GM12892 (cell line): ENCODE measurements at regions not wholly inside any gene's neighbourhood (a gene's known extent, or its start where the extent isn't known, plus 50 kb on each side); places are given as distances from the start of the nearest gene placed in this dataset.

Experiments
- POLR2A ChIP-seq: IDR thresholded peaks from 2 replicates; pipeline ENCODE4 v1.6.1; 2011; ENCODE audit warnings: low read depth, low read length, control low read depth
- POLR2AphosphoS5 ChIP-seq: IDR thresholded peaks from 2 replicates; pipeline ENCODE4 v1.6.1; 2011; ENCODE audit warnings: low read depth, low read length, control low read depth

DNA sequence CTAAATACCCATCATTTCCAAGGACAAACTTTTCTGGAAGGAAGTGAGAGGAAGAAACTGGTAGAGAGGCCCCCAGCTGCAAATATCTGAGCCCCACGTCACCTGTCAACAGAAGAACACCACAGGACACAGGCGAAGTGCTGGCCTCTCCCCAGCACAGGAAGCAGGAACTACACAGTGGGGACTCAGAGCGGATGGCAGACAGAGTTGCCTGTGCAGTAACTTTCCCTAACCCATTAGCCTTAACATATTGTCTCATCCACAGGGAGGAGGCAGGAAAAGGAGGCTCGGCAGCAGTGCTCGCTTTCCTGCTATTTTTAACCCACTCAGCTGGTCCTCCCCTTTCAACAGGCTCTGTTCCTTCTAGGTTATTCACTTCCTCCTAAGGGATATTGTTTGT lies 111.5 kb upstream of the TMPO start:
- no peak for TF ChIP-seq POLR2A
- TF ChIP-seq POLR2AphosphoS5, result no peak
